HEK293T (cell line): ENCODE measurements at regions not wholly inside any gene's neighbourhood (a gene's known extent, or its start where the extent isn't known, plus 50 kb on each side); places are given as distances from the start of the nearest gene placed in this dataset.

Experiments
- ARNT ChIP-seq: fragments of 450-650 bp; IDR thresholded peaks from 2 replicates; pipeline ENCODE4 v1.6.1; 2017; ENCODE audit warnings: mild to moderate bottlenecking
- BHLHE40 ChIP-seq: fragments of 450-650 bp; IDR thresholded peaks from 2 replicates; pipeline ENCODE4 v1.6.1; 2016; ENCODE audit warnings: mild to moderate bottlenecking, moderate library complexity, borderline replicate concordance
- ELF4 ChIP-seq: fragments of 450-650 bp; IDR thresholded peaks from 2 replicates; pipeline ENCODE4 v1.6.1; 2017; ENCODE audit warnings: antibody characterized with exemption
- FOXK2 ChIP-seq: fragments of 450-650 bp; IDR thresholded peaks from 2 replicates; pipeline ENCODE4 v1.6.1; 2016; ENCODE audit warnings: mild to moderate bottlenecking
- FOXM1 ChIP-seq: fragments of 450-650 bp; IDR thresholded peaks from 2 replicates; pipeline ENCODE4 v1.6.1; 2017; ENCODE audit warnings: mild to moderate bottlenecking, borderline replicate concordance
- HDGF ChIP-seq: fragments of 450-650 bp; IDR thresholded peaks from 2 replicates; pipeline ENCODE4 v1.6.1; 2017; ENCODE audit warnings: antibody characterized with exemption, borderline replicate concordance
- L3MBTL2 ChIP-seq: fragments of 450-650 bp; conservative IDR thresholded peaks from 2 replicates; pipeline ENCODE4 v1.6.1; 2016; ENCODE audit warnings: mild to moderate bottlenecking
- NFRKB ChIP-seq: fragments of 450-650 bp; IDR thresholded peaks from 2 replicates; pipeline ENCODE4 v1.6.1; 2016; ENCODE audit warnings: mild to moderate bottlenecking, moderate library complexity
- SP1 ChIP-seq: fragments of 450-650 bp; IDR thresholded peaks from 2 replicates; pipeline ENCODE4 v1.6.1; 2017
- SUZ12 ChIP-seq: fragments of 450-650 bp; IDR thresholded peaks from 2 replicates; pipeline ENCODE4 v1.6.1; 2016; ENCODE audit warnings: mild to moderate bottlenecking
- TARDBP ChIP-seq: fragments of 450-650 bp; IDR thresholded peaks from 2 replicates; pipeline ENCODE4 v1.6.1; 2016
- ZNF384 ChIP-seq: fragments of 450-650 bp; IDR thresholded peaks from 2 replicates; pipeline ENCODE4 v1.6.1; 2016

GRCh38 chr2:185625604-185626003 is 113.0 kb upstream of the FSIP2 start:
- TF ChIP-seq BHLHE40: no peak
- TF ChIP-seq FOXM1: no peak
- TF ChIP-seq FOXK2: no peak
- TF ChIP-seq SP1: no peak
- no peak for TF ChIP-seq TARDBP
- TF ChIP-seq ELF4: no peak
- no peak for TF ChIP-seq SUZ12
- TF ChIP-seq NFRKB: no peak
- TF ChIP-seq ARNT: no peak
- TF ChIP-seq HDGF: no peak
- no peak for TF ChIP-seq L3MBTL2
- TF ChIP-seq ZNF384: no peak
